ENCODE measurements at regions not wholly inside any gene's neighbourhood (a gene's known extent, or its start where the extent isn't known, plus 50 kb on each side); places are given as distances from the start of the nearest gene placed in this dataset.
"Not testable (repeated sequence)": the region's sequence is repeated elsewhere in the genome, so short reads cannot be mapped to it uniquely, and the experiment has no call there.

GRCh38 chr4:155578219-155578618 lies 88.4 kb upstream of the GUCY1A1 start:
- no peak overlapping the region for H3K4me2 ChIP-seq (ENCODE audit: insufficient read depth, low read length)
- no peak for DNase-seq (ENCODE audit: insufficient read length, low spot score, missing footprints)

GRCh38 chr4:155574329-155574728 lies 92.3 kb upstream of the GUCY1A1 start:
- H3K9me3 ChIP-seq (ENCODE audit: low read depth, low read length); H2AFZ ChIP-seq (ENCODE audit: low read length); H3K4me2 ChIP-seq (ENCODE audit: insufficient read depth, low read length); H3K27me3 ChIP-seq (ENCODE audit: insufficient read depth, low read length); H3K4me3 ChIP-seq (ENCODE audit: insufficient read depth, low read length); H4K20me1 ChIP-seq (ENCODE audit: insufficient read depth, low read length); H3K4me1 ChIP-seq (ENCODE audit: insufficient read depth, low read length); H3K36me3 ChIP-seq (ENCODE audit: insufficient read depth, low read length); H3K79me2 ChIP-seq (ENCODE audit: insufficient read depth, low read length); DNase-seq (ENCODE audit: insufficient read length, low spot score, missing footprints); H3K27ac ChIP-seq (ENCODE audit: low read depth, low read length): not testable (repeated sequence)

More at GRCh38 chr4:155578219-155578618, 88.4 kb upstream of the GUCY1A1 start:
- H3K4me1 ChIP-seq (ENCODE audit: insufficient read depth, low read length), result peaks cover 8% of the 10 kb centered on the region
- H3K79me2 ChIP-seq (ENCODE audit: insufficient read depth, low read length), result no peaks in the 10 kb centered on the region
- H3K36me3 ChIP-seq (ENCODE audit: insufficient read depth, low read length), result no peaks in the 10 kb centered on the region
- no peaks in the 10 kb centered on the region for H3K27me3 ChIP-seq (ENCODE audit: insufficient read depth, low read length)
- H2AFZ ChIP-seq (ENCODE audit: low read length), result no peak overlapping the region
- H4K20me1 ChIP-seq (ENCODE audit: insufficient read depth, low read length), result no peaks in the 10 kb centered on the region
- H3K4me3 ChIP-seq (ENCODE audit: insufficient read depth, low read length), result no peak overlapping the region
- no peak overlapping the region for H3K27ac ChIP-seq (ENCODE audit: low read depth, low read length)
- H3K9me3 ChIP-seq (ENCODE audit: low read depth, low read length), result no peaks in the 10 kb centered on the region
- TF ChIP-seq, protein P1, sequence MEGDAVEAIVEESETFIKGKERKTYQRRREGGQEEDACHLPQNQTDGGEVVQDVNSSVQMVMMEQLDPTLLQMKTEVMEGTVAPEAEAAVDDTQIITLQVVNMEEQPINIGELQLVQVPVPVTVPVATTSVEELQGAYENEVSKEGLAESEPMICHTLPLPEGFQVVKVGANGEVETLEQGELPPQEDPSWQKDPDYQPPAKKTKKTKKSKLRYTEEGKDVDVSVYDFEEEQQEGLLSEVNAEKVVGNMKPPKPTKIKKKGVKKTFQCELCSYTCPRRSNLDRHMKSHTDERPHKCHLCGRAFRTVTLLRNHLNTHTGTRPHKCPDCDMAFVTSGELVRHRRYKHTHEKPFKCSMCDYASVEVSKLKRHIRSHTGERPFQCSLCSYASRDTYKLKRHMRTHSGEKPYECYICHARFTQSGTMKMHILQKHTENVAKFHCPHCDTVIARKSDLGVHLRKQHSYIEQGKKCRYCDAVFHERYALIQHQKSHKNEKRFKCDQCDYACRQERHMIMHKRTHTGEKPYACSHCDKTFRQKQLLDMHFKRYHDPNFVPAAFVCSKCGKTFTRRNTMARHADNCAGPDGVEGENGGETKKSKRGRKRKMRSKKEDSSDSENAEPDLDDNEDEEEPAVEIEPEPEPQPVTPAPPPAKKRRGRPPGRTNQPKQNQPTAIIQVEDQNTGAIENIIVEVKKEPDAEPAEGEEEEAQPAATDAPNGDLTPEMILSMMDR (IDR thresholded peaks at IDR 0.05; ENCODE audit: extremely low read depth, low read depth, low read length), result no peak

- H3K9me3 ChIP-seq (ENCODE audit: low read depth, low read length), result no peaks in the 10 kb centered on the region
- no peaks in the 10 kb centered on the region for H3K36me3 ChIP-seq (ENCODE audit: insufficient read depth, low read length)
- H3K4me3 ChIP-seq (ENCODE audit: insufficient read depth, low read length), result no peak overlapping the region
- no peaks in the 10 kb centered on the region for H3K79me2 ChIP-seq (ENCODE audit: insufficient read depth, low read length)
- TF ChIP-seq, protein P1 (IDR thresholded peaks at IDR 0.05; ENCODE audit: extremely low read depth, low read depth, low read length), result no peak
- H2AFZ ChIP-seq (ENCODE audit: low read length), result no peak overlapping the region
- no peaks in the 10 kb centered on the region for H3K4me1 ChIP-seq (ENCODE audit: insufficient read depth, low read length)
- no peak overlapping the region for H3K4me2 ChIP-seq (ENCODE audit: insufficient read depth, low read length)
- H3K27ac ChIP-seq (ENCODE audit: low read depth, low read length), result no peak overlapping the region
- no peaks in the 10 kb centered on the region for H3K27me3 ChIP-seq (ENCODE audit: insufficient read depth, low read length)
- no peaks in the 10 kb centered on the region for H4K20me1 ChIP-seq (ENCODE audit: insufficient read depth, low read length)
- no peak for DNase-seq (ENCODE audit: insufficient read length, low spot score, missing footprints)
These were observed 93.5 kb upstream of the GUCY1A1 start for GRCh38 chr4:155573126-155573525.

GRCh38 chr4:155572106-155572703 lies 94.4 kb upstream of the GUCY1A1 start:
- TF ChIP-seq, protein P1 (IDR thresholded peaks at IDR 0.05; ENCODE audit: extremely low read depth, low read depth, low read length), result no peak

More at GRCh38 chr4:155572106-155572703, 94.4 kb upstream of the GUCY1A1 start:
- no peaks in the 10 kb centered on the region for H3K79me2 ChIP-seq (ENCODE audit: insufficient read depth, low read length)
- H3K9me3 ChIP-seq (ENCODE audit: low read depth, low read length), result no peaks in the 10 kb centered on the region
- no peaks in the 10 kb centered on the region for H4K20me1 ChIP-seq (ENCODE audit: insufficient read depth, low read length)
- H3K4me1 ChIP-seq (ENCODE audit: insufficient read depth, low read length), result no peaks in the 10 kb centered on the region
- no peak overlapping the region for H2AFZ ChIP-seq (ENCODE audit: low read length)
- H3K36me3 ChIP-seq (ENCODE audit: insufficient read depth, low read length), result no peaks in the 10 kb centered on the region
- H3K27me3 ChIP-seq (ENCODE audit: insufficient read depth, low read length), result no peaks in the 10 kb centered on the region
- H3K4me3 ChIP-seq (ENCODE audit: insufficient read depth, low read length), result no peak overlapping the region
- DNase-seq (ENCODE audit: insufficient read length, low spot score, missing footprints), result no peak
- no peak overlapping the region for H3K27ac ChIP-seq (ENCODE audit: low read depth, low read length)
- H3K4me2 ChIP-seq (ENCODE audit: insufficient read depth, low read length), result no peak overlapping the region

Measured in osteoblast (primary cell).